HG03442 (cell line): ENCODE measurements at regions not wholly inside any gene's neighbourhood (a gene's known extent, or its start where the extent isn't known, plus 50 kb on each side); places are given as distances from the start of the nearest gene placed in this dataset.

ENCODE experiments used
- ATAC-seq: cut with Tn5 transposase; IDR thresholded peaks from one replicate; pipeline ENCODE4 v1.9.1; 2021; ENCODE audit warnings: mild to moderate bottlenecking, moderate library complexity; ENCODE audit not compliant: unreplicated experiment

- ATAC-seq = no peak
Measured at GRCh38 chr21:37967036-37967435, 50.8 kb upstream of the KCNJ6 start.

DNA sequence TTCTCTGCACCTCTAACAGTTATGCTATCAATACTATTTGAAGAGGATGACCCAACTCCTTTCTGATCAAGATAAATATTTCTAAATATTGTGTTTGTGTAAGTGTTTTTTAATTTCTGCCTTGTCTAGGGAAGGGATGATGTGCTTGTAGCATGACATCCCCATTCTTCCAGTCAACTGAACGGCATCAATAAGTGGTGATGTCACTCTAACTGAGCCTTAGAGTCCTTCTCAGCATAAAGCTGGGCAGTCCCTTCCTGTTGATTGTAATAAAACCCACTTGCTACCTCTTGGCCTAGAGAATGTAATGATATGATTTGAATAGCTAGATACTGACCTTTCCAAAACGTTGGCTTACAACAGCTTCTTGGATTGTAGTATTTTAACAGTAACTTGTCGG is 52.5 kb upstream of the KCNJ6 start:
- no peak for ATAC-seq

GRCh38 chr21:37970548-37970947 is 54.3 kb upstream of the KCNJ6 start:
- no peak for ATAC-seq

DNA sequence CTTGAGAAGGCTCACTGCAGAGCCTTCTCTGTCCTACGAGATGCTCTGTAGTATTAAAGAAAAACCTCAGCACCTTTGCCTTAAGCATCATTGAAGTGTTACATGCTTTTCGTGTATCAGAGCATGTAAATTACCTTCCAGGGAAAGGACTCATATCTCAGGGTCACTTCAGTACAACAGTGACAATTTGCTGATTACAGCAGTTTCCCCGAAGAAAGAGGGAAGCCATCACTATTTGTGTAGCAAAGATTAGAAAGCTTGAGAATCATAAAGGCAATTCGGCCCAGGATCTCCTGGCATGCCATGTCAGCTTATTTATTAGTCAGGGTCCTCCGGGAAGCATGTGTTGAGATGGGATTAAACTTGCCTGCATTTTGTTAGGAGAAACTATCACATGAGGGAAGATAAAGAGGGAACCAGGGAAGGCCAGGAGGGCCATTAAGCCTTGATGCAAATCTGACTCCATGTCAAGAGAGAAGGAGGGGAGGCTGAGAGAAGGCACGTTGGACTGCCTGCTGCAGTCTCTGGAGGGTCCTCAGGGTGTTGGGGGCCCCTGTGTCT is 55.2 kb upstream of the KCNJ6 start:
- no peak for ATAC-seq

DNA sequence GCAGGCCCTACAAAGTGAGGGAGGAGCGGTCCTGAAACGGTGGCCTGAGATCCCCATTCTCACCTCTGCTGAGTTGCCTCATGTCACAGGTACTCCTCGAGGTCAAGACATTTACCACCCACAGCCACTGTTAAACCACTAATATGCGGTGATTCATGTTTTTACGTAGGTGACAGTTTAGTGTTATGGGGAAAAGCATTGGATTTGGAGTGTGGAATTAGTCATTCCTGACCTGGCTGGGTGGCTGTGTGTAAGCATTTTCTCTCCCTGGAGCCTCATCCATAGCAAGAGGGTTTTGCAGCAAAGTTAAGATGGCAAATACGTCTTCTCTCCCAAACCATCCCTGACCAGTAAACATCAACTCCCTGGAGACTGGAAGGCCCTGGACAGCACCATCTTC is 57.8 kb upstream of the KCNJ6 start:
- no peak for ATAC-seq

GRCh38 chr21:37982496-37983318 is 66.5 kb upstream of the KCNJ6 start:
- ATAC-seq = no peak

- no peak for ATAC-seq
Measured at GRCh38 chr21:37983336-37984095, 67.3 kb upstream of the KCNJ6 start.

DNA sequence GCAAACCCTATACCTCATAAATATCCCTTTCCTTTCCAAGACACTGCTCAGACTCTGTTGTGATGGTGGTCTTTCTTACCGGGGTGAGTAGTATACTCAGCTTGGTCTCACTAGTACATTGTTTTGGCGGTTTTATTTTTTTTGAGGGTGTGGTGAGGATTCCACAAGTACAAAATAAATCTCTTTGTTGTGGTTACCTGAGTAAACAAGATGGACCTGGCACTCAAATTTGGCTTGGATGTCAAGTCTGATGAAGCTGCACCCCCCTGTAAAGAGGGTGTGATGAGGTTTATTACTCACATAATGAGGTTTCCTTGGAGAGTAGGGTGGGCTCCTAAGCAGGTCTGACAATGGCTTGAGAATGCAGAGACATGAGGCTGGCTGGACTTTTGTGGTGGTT is 68.2 kb upstream of the KCNJ6 start:
- ATAC-seq = no peak

GRCh38 chr21:37986000-37986399 is 69.7 kb upstream of the KCNJ6 start:
- no peak for ATAC-seq

DNA sequence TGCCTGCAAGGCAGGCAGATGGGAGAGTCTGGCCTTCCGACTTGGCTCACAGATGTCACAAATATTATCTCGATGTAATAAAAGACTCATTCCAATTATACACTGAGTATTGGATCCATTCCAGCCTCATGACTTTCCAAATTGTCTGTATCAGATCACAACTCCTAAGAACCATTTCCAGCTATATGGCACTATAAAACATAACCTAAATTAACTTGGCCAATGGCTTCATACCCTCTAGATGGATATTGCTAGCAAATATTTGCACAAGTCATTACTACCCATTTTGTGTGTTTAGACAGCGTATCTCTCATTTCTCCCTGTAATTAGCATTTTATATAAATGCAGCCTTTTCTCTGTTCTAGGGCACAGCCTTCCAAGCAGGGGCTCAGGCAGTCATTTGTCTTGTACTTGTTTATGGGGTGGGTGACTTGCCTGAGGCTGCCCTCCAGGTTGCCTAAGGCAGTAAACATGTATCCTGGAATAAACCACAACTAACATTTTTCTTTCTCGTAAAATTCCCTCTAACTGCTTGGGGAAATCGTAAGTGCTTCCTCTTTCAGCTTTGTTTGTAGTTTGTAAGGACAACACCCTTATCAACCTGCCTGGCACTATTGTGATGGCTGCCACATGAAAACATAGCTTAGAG is 70.6 kb upstream of the KCNJ6 start:
- no peak for ATAC-seq

- no peak for ATAC-seq
Measured at GRCh38 chr21:37987668-37988067, 71.4 kb upstream of the KCNJ6 start.

DNA sequence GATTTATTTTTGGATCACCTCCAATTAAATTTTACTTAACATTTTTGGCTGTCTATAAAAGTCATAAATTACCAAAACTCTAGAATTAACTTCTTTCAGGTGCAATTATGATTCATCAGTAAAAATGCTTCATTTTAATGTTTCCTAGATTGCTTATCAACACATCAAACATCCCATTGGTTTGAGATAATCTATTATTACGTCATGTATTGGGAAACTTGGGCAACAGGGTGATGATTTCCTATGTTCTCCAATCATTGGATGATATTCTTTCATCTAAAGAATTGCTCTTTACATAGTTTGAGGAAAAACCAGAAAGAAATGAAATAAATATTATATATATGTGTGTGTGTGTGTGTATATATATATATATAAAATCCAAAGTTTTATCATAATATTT is 76.8 kb upstream of the KCNJ6 start:
- no peak for ATAC-seq

- no peak for ATAC-seq
Measured at GRCh38 chr21:37994211-37994610, 78.0 kb upstream of the KCNJ6 start.

- no peak for ATAC-seq
Measured at GRCh38 chr21:38012672-38013071, 96.4 kb upstream of the KCNJ6 start.

DNA sequence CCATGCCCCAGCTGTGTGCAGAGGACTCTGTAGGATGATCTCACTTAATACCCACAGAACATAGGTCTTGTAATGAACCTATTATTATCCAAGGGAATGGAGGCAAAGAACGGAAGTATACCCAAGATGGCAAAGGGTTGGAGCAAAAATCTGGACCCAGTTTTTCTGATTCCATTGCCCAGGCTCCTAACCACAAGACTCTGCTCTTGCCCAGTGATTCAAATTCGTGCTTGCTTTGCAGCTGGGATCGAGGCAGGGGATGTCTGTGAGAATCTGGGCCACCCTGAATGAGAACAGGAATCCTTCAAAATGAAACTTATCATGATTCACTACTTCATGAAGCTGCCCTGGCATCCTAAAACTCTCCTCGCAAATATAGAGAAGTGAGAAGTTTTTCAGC is 97.5 kb upstream of the KCNJ6 start:
- ATAC-seq = no peak

GRCh38 chr21:38014298-38014697 is 98.0 kb upstream of the KCNJ6 start:
- ATAC-seq = no peak

GRCh38 chr21:38027901-38028498 is 111.7 kb upstream of the KCNJ6 start:
- no peak for ATAC-seq

- no peak for ATAC-seq
Measured at GRCh38 chr21:38032082-38032801, 116.0 kb upstream of the KCNJ6 start.

GRCh38 chr21:38036016-38036415 is 119.8 kb upstream of the KCNJ6 start:
- ATAC-seq = no peak

DNA sequence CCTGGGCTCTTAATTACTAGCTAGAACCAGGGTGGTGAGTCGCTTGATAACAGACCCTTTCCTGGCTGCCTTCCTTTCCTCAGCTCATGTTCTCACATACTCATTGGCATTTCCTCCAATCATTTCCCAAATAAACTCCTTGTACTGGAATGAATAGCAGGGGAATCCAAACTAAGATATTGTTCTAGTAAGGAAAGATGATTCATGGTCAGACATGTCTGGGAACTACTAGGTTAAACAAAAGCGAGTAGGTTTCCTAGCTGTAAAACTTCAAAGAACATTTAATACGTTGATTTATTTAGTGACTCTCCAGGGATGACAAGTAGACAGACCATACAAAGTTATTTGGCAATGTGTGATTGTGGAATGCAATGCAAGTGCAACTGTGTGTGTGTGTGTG is 121.2 kb upstream of the KCNJ6 start:
- no peak for ATAC-seq
